Transverse colon (tissue), 4 donors: ENCODE measurements at regions not wholly inside any gene's neighbourhood (a gene's known extent, or its start where the extent isn't known, plus 50 kb on each side); places are given as distances from the start of the nearest gene placed in this dataset.

ENCODE experiments used
- CTCF ChIP-seq, 5 experiments: fragments of 200-600 bp in 3 of 5; fragments of 450-650 bp in 2 of 5; sonication (generic) in 3 of 5; IDR thresholded peaks; 1 replicate in 2 of 5; 2 replicates in 3 of 5; pipeline ENCODE4 v1.5.1; 2016 to 2017; ENCODE audit warnings: antibody characterized with exemption in 5 of 5, inconsistent platforms in 3 of 5, mild to moderate bottlenecking in 2 of 5, moderate library complexity in 1 of 5
- EP300 ChIP-seq: sonication (generic); formaldehyde crosslinking; IDR thresholded peaks from one replicate; pipeline ENCODE4 v1.6.1; 2017; ENCODE audit warnings: antibody characterized with exemption, low read depth
- POLR2A ChIP-seq: fragments of 450-650 bp; IDR thresholded peaks from one replicate; pipeline ENCODE4 v1.6.1; 2016; ENCODE audit warnings: antibody characterized with exemption, mild to moderate bottlenecking, moderate library complexity
- POLR2AphosphoS5 ChIP-seq, 3 donors: sonication (generic); formaldehyde crosslinking; IDR thresholded peaks; one replicate each; pipeline ENCODE4 v1.6.1; 2016; ENCODE audit warnings: antibody characterized with exemption in 3 of 3

GRCh38 chr5:169474226-169474625, 109.3 kb upstream of the SPDL1 start:
- no peak for TF ChIP-seq CTCF (IDR thresholded peaks at IDR 0.05)
- TF ChIP-seq EP300 = no peak
- TF ChIP-seq POLR2A = no peak
- TF ChIP-seq POLR2AphosphoS5 (IDR thresholded peaks at IDR 0.05) = no peak
